Stimulated activated CD8-positive, alpha-beta memory T cell treated with anti-CD3 and anti-CD28 coated beads, Interleukin-7, amount 100 ng/mL, for 24 hours (primary cell): ENCODE measurements at regions not wholly inside any gene's neighbourhood (a gene's known extent, or its start where the extent isn't known, plus 50 kb on each side); places are given as distances from the start of the nearest gene placed in this dataset.

ENCODE experiments used
- DNase-seq: peaks from one replicate; pipeline ENCODE4 v3.0.0-alpha.2; 2020; ENCODE audit warnings: low read depth

DNA sequence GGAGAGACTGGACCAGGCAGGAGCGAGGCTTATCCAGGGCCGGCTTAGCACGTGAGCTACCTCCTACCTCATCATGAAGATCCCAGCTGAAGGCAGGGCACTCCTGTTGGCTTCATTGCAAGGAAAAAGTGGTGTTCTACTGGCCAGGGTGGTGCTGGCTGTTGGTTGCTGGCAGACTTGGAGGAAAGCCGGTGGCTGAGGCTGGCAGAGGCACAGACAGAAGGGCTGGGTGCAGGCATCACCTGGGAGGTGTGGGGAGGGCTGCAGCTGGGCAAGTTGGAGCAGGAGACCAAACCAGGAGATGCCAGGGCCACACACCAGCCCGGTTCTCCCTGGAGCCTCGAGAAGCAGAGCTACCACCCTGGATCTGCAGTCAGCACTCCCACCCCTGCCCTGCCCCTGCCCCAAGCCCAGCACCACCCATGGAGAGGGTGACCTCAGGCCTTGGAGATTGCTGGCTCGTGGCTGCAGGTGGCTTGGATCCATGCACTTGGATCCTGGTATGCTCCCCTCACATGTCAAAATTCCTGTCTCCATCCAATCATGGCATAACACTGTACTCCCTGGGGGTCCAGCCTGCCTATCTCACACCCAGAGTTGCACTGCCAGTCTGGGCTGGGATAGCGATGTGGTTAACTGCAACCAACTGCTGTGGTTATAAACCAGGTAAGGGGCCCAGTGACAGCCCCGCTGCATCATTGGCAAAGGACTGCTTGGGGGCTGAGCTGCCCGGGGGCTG is 49.7 kb downstream of the GLI2 start:
- DNase-seq = no peak

DNA sequence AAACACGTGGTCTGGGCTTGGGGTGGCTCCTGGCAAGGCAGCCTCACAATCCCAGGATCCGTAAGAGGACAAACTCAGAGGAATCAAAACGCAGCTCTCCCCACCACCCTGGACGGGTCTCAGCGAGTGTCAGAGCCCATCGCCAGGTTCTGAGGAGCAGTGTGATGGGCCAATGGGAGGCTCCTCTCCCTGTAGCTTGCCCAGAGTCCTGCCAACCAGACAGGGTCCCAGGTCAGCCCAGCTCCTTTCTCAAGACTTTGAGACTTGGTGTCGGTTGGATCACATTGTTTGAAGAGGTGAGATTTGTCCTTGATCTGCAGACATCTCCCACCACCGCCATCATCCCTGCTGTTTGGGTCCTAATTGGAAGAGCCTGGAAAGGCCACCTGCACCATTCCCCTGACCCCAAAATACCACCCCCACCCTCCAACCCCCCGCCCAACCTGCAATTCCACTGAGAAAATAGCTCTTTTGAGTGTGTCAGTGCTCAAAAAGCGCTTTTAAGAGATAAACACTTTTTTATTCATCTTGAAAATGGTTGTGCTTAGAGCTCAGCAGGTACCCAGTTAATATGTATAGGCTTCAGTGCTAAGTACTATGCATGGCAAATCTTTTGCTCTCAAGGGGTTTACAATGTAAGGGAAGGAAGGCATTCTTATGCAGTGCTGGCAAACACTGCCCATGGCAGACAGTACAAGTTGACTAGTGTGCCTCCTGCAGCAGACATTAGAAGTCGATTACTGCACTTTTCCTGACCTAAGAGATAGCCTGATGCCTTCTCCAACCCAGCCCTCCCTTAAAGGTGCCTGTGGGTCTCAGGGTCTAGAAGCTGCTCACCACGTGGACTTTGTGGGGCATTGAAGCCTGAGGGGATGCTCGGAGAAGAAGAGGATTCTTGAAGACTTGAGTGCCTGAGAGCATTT is 50.6 kb downstream of the GLI2 start:
- no peak for DNase-seq

DNA sequence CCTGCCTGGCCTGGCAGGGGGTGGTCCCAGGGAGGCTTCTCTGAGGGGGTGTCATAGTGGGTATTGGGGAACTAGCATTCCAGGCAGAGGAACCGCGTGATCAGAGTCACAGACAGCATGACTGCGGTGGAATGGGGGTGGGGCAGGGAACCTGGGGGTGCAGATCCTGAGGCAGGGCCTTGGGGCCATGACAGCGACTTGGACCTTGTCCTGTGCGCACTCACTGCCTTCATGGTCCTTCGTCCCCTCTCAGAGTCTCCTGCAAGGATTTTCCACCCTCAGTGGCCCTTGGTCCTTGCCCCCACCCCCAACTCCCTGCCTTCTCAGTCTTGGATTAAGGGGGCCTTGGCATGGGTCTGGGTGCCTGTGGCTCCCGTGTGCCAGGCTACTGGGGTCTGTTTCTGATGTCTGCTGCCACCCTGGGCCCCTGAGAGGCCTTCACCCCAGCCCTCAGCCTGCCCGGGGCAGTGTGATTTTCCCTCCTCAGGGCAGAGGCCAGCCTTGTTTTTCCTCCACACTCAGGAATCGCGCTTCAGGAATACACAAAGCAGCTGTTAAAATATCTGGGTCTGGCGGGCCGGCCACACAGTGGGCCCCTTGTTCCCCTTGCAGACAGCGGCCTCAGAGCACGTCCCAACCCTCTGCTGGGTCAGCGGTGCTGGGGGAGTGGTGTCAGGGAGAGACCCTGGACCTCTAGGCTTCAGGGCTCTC is 51.6 kb downstream of the GLI2 start:
- DNase-seq = no peak

DNA sequence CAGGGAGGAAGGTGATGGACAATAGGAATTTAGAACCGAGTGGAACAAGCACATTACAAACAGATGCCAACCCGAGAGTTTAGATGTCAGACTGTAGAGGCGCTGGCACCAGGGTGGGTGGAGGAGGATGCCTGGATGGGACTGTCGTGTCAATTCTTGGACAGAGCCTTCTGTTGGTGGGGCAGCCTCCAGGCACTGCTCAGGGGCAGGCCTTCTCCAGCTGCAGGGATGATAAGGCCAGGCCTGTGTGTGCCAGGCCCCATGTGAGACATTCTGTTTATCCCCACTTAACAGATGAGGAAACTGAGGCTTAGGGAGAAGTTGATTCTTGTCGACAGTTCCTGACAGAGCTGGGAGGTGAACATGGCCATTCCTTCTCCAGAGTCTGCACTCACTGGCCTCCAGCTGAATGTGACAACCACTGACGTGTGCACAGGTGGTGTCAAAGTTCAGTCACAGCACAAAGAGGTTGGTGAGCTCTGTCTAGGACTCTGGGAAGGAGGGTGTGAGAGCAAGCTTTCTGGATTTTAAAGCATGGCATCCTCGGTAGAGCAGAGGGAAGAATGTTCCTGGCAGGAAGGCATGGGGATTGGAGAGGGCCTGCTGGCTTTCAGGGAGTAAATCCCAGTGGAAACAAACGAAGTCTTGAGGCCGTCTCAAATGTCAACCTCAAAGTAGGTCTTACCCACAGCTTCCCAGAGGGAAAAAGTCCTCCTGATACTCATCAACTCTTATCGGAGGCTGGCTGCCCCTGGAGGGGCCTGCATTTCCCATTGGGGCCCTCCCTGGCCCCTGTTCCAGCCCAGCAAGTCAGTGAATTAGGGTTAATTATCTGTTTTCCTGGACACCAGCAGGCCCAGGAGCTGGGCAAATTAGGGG is 52.4 kb downstream of the GLI2 start:
- no peak for DNase-seq

DNA sequence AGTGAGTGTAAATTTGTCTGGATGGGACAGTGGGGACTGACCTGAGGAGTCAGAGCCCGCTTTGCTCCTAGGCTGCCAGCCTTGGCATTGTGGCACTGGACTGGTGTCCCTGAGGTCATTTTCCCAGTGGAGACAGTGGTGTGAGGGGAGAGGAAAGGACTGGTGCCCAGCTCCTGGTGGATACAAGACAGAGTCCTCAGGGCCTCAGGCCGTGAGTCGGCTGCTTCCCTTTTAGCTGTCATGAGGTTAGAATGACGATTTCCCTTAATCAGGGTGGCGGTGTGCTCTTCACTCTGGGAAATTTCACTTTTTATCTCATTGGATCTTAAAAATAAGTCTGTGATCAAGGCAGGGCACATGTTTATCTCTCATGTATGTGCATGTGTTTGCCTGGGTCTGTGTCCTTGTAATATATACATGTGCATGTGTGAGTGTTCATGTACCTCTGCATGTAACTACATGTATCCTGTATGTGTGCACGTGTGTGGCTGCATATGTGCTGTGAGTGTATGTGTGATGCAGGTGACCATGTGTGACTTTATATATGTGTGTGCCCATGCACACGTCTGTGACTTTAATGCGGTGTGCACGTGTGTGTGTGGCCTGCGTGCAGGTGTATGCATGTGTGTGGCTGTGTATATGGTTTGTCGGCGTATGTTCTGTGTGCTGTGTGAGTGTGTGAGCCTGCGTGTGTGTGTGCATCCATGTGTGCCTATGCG is 55.7 kb downstream of the GLI2 start:
- no peak for DNase-seq

DNA sequence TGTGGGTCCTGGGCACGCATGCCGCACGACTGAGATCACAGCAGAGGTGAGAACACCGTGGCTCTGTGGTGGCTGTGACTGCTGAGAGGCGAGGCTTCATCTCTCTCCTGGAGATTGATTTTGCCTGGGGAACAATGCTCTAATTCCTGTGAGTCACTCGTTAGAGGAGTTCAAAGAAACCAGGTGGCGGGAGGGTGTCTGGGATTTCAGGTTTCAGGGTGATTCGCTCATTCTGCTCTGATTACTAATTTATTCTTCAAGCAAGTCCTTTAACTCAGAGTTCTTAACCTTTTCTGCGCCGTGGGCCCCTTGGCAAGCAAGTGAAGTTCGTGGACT is 56.3 kb downstream of the GLI2 start:
- DNase-seq = no peak

DNA sequence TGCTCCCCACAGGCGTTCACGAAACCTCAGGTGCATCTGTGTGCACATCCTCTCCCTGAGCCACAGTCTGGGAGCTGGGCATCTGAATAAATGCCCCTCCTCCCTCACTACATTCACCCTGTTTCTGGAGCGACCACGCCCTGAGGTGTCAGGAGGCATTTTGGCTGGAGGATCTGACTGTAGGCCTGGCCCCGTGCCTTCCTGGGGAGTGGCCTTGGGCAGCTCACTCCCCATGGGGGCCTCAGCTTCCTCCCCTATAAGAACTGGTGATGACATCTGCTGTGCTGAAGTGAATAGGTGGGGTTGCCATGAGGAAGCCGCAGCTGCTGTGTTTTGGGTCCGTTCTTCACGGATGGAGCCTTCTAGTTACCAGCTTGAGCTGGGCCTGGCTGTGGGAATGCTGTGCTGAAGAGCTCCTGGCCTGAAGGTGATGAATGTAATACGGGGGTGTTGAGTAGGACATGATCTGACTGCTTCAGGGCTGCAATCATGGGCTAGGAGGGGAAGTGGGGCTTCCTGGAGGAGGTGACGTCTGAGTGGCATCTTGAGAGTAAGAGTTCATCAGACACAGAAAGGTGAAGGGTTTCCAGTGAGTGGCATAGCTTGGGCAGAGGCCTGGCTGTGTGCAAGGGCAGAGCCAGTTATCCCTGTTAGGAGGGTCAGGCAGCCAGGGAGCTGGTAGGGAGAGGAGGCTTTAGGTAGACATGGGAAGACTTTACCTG is 58.2 kb downstream of the GLI2 start:
- no peak for DNase-seq

DNA sequence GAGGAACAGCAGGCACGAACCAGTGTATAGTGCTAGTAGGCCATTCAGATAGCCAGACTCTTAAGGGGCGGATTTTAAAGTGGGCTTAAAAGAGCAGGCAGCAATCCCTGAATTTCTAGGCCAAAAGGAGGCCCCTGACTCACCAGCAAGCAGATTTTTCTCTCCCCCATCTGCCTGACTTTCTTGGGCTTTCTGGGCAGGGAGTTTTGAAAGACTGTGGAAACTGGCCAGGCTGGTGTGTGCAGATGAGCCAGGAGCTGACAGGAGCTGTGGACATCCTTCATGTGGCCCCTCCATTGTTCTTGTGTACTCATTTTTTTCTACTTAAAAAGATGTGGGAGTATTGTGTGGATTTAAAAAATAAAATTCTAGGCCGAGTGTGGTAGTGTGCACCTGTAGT is 59.0 kb downstream of the GLI2 start:
- DNase-seq = no peak

DNA sequence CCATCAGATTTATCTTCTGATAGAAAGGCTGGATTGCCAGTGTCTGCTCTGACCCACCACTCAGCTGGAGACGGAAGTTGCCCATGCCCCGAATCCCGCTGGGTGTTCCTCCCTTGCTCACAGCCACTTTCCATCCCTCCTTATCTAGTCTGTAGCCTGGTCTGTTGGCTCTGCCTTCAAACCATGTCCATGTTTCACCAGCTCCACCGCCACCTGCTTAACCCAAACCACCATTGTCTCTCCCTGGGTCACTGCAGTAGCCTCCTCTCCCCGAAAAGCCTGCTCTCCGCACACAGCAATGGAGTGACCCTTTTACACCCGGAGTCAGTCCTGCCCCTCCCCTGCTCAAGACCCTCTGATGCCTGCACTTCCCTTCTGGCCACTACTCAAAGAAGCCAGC is 60.4 kb downstream of the GLI2 start:
- no peak for DNase-seq

DNA sequence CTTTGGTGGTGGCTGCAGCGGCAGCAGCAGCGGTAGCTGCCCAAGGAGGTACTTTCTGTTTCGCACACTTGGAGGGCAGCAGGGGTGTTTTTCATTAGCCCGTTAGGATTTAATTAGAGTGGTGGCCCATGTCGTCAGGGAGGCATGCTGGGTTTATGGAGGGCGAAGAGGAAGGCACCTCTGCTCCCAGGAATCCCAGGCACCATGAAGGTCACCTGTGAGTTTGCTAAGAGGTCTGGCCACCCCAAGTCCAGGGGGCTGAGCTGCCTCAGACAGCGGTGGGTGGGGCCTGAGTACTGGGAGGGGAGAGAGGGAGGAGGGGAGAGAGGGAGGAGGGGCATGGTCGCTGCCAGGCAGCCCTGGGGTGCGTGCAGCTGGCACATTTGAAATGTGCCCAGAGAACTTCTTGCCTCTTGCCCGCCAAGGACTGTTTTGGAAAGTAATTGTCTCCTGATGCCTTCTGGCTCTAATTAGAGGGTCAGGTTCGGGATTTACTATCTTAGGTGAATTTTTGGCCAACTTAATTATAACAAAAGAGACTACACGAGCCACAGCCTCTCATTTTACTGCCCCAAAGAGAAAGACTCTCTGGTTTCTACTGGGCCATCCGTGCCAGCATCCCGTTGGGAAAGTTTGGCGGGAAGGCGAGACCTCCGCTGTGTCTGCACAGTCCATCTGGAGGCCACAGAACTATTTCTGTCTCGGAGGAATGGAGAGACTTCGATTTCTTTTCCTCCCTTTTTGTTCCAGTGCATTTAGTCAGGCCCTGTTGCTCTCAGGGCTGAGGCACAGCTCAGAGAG is 62.0 kb downstream of the GLI2 start:
- DNase-seq = no peak

DNA sequence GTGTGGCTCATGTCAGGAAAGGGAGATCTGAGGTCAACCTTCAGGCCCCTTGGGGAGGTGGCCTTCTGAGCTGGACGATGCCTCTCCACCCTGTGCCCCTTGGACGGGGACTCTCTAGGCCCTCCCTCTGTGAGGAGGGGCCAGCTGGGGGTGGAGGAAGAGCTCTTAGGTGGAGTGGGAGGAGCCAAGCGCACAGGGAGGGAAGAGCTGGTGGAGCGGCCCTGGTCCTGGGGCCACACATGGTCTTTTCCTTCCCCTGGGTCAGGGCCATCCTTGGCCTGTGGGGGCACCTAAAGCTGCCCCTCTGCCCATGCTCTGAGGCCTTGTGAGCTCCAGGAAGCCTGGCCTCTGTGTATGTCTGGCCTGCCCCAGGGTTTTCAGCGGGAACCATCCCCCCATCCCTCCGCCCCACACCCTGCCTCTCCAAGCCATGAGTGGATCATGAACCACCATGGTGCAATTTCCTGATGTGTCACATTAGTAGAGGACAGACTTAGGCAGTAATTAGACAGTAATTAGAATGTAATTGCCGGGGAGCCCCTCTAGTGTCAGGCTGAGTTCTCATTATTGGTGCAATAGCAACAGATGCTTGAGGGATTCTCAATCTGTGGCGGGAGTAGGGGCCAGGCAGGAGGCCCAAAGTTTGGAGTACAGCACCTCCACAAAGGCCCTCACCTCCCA is 63.0 kb downstream of the GLI2 start:
- DNase-seq = no peak

DNA sequence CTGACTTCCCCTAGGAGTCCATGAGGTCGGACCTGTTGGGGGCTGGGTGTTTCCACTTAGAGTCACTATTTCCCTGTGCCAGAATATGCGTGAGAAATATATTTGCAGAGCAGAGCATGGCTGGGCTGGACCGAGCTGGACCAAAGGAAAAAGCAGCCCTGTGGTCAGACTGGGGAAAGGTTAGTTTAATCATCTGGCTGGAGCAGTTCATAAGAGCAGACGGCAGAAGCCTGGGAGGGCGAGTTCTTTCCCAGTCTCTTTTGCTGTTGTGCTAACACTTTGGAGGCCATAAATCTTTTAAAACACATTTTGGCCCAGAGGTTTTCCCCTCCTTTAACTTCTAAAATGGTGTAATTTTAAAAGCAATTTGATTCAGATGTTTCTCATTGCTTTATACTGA is 66.5 kb downstream of the GLI2 start:
- no peak for DNase-seq

DNA sequence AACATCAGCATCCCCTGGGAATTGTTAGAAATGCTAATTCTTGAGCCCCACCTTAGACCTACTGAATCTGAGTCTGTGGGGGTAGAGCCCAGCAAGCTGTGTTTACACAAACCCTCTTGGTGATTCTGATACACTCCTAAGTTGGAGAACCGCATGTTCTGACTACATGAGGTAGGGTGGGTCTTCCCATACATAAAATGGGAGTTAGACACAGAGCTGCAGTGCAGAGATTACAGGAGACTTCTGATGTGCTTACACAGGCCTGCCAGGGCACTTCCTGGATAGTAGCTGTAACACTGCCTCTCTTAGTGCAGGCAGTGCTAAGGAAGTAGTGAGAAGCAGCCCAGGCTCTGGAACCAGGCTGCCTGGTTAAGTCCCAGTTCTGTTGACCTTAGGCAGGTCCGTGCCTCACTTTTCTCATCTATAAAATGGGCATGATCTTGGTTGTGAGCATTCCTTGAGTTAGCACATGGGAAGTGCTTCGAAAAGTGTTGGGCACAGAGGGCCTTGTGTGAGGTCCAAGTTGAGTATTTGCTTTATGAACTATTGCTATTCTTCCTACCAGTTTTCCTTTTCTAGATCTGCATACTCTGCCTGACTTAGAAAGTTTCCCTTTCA is 67.3 kb downstream of the GLI2 start:
- DNase-seq = no peak

DNA sequence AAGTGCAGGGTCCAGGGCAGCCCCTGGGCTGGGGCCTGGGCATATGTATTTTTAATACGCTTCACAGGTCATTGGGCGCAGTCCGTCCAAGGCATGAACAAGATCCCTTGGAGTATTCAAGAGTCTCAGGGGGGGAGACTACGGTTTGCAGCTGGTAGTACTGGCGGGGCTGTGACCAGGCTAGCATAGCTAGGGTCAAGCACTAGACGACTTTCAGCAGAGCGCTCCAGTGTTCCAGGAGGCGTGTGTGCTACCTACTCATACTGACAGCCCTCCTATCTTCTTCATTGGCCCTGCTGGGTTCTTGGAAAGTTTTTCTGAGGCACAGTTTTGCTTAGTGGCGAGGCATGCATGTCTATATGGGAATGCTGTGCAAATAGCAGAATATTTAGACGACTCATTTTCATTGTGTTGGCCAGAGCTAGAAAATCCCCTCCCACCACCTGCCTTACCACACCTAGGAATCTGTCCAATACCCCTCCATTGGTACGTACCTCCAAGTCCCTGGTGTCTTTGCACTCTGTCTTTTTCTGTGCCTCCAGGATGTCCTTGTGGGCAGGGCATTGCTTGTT is 68.2 kb downstream of the GLI2 start:
- DNase-seq = no peak

DNA sequence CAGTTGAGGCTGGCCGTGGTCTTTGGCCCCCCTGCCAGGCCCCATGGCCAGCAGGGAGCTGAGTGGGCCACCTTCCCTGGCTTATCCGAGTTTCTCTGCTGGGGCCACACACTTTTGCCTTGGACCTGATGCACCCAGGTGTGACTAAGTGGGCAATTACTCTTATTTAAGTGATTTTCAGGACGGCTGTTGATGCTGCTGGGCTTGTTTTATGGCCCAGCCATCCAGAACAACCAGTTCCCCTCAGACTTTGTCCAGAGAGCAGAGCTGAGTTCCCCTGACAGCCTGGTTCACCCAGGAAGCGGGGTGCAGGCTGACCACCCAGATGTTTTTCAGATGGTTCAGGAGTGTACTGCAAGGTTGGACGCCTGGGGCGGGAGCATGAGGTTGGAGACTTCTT is 68.8 kb downstream of the GLI2 start:
- DNase-seq = no peak

DNA sequence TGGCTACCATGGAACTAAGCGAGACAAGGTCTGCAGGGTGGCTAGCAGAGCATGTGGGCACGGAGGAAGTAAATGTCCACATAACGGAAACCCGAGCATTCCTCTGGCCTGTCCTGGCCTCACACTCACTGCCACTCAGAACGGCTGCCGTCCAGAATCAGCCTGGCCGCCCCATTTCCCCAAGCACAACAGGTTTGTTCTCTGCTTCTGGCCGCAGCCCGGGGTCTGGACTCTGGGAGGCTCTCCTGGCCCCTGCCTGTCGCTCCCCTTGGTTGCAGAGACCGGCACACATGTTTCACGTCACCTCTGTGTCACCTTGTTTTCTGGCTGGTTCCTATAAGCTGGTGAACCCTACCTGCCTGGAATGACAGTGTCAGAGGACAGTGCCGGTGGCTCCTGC is 69.3 kb downstream of the GLI2 start:
- DNase-seq = no peak

DNA sequence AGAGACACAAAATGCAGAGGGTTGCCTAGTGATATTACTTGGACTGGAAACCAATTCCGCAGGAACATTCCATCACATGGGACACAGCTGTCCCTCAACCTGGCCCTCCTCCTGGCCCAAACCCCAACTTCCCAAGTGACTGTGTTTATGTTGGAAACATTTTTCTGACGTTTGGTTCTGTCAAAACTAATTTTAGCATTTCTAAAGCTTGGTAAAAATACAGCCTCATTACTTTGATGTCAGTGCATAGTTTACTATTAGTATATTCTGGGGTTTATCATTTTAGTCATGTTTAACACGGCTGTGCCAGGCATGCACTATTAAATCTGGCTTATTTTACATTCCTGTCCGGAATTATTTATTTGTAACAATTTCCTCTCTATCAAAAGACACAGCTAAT is 69.9 kb downstream of the GLI2 start:
- DNase-seq = no peak

DNA sequence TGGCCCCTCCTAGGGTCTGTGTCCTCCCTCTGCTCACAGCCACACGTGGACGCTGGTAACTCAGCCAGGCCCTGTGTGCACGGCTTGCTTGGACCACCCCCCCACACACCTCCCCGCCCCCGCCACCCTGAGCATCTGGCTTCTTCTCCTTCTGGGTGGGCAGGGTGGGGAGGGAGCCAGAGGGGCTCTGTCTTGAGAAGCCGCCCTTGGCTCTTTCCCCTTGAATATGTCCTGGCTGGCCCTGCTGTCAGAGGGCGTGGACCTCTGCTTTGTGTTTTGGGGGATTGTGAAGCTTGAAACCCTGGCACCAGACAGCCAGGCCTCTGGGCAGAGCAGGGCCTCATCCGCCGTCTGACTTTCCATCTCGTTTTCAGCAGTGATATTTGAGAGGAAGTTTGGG is 72.1 kb downstream of the GLI2 start:
- DNase-seq = no peak
